ENCODE measurements at regions not wholly inside any gene's neighbourhood (a gene's known extent, or its start where the extent isn't known, plus 50 kb on each side); places are given as distances from the start of the nearest gene placed in this dataset.

GRCh38 chr13:26463848-26464247, 93.6 kb upstream of the WASF3 start:
- H2BK120ac ChIP-seq (ENCODE audit: low read depth, low read length, poor library complexity, severe bottlenecking) = no peak overlapping the region
- no peak overlapping the region for H3K14ac ChIP-seq (ENCODE audit: insufficient read depth, low read length)
- no peak for TF ChIP-seq CTCF (conservative IDR thresholded peaks at IDR 0.05)
- H3K18ac ChIP-seq (ENCODE audit: insufficient read length, low read depth, low read length) = no peak overlapping the region
- no peaks in the 10 kb centered on the region for H3K4me1 ChIP-seq (ENCODE audit: insufficient read depth, low read length)
- no peak overlapping the region for H2AK5ac ChIP-seq (ENCODE audit: insufficient read length, low read length)
- H3K9ac ChIP-seq (ENCODE audit: extremely low read depth, insufficient read length, low read length) = no peak overlapping the region
- no peaks in the 10 kb centered on the region for H3K23me2 ChIP-seq (ENCODE audit: insufficient read length, low read depth, low read length, poor library complexity, severe bottlenecking)
- H3K79me2 ChIP-seq (ENCODE audit: insufficient read depth, low read length) = no peaks in the 10 kb centered on the region
- H3K9me3 ChIP-seq (ENCODE audit: control insufficient read depth, low read depth, low read length) = no peaks in the 10 kb centered on the region
- no peak overlapping the region for H3K23ac ChIP-seq (ENCODE audit: insufficient read length, low read depth, low read length)
- Mint-ChIP-seq H3K36me3 (ENCODE audit: insufficient read depth in 1 of 3, low read depth in 3 of 3) (no peaks in the 10 kb centered on the region; a peak in 1 of 7 replicates), H3K4me3 (no peak overlapping the region), H3K27ac (peak overlapping the region in 1 of 3 experiments; percentile 25; a peak in 1 of 7 replicates), H3K27me3 (ENCODE audit: low read depth) (peaks cover 4% of the 10 kb centered on the region), H3K9me3 (no peaks in the 10 kb centered on the region), H3K4me1 (peaks cover 5 to 6% of the 10 kb centered on the region in 2 experiments)
- no peak overlapping the region for H3K4ac ChIP-seq (ENCODE audit: low read depth, low read length)
- H4K5ac ChIP-seq (ENCODE audit: insufficient read length, low read depth, low read length) = no peak overlapping the region
- no peaks in the 10 kb centered on the region for H4K20me1 ChIP-seq (ENCODE audit: control insufficient read depth, insufficient read depth, insufficient read length)
- no peak for DNase-seq
- H2BK5ac ChIP-seq (ENCODE audit: insufficient read length, low read length) = no peak overlapping the region
- no peak overlapping the region for H3K27ac ChIP-seq (ENCODE audit: insufficient read length, low read depth, low read length)
- H2AFZ ChIP-seq (ENCODE audit: low read length) = no peak overlapping the region
- no peak overlapping the region for H4K8ac ChIP-seq (replicated peaks; ENCODE audit: insufficient read length, low read depth, low read length)
- H3K4me2 ChIP-seq (ENCODE audit: insufficient read depth, insufficient read length, low read length) = no peak overlapping the region
- H2BK12ac ChIP-seq (ENCODE audit: insufficient read length, low read depth, low read length) = no peak overlapping the region
- no peak overlapping the region for H3K56ac ChIP-seq (ENCODE audit: insufficient read length, low read depth, low read length)
- no peak overlapping the region for H2BK15ac ChIP-seq (ENCODE audit: low read depth, low read length)
- no peak overlapping the region for H2BK20ac ChIP-seq (ENCODE audit: low read depth, low read length, poor library complexity, severe bottlenecking)
- no peaks in the 10 kb centered on the region for H3K79me1 ChIP-seq (ENCODE audit: insufficient read depth, low read depth, low read length, poor library complexity, severe bottlenecking)
- no peaks in the 10 kb centered on the region for H3K27me3 ChIP-seq (ENCODE audit: insufficient read depth, low read length)
- no peak overlapping the region for H3T11ph ChIP-seq (ENCODE audit: low read length)
- WGBS (ENCODE audit: extremely low coverage, insufficient read length, low lambda C conversion rate) = no CpG with 5 or more reads among the region's 5 CpGs
- H4K91ac ChIP-seq (ENCODE audit: insufficient read length, low read depth, low read length) = no peak overlapping the region

All from H9 (cell line).